ENCODE measurements at regions not wholly inside any gene's neighbourhood (a gene's known extent, or its start where the extent isn't known, plus 50 kb on each side); places are given as distances from the start of the nearest gene placed in this dataset.

DNA sequence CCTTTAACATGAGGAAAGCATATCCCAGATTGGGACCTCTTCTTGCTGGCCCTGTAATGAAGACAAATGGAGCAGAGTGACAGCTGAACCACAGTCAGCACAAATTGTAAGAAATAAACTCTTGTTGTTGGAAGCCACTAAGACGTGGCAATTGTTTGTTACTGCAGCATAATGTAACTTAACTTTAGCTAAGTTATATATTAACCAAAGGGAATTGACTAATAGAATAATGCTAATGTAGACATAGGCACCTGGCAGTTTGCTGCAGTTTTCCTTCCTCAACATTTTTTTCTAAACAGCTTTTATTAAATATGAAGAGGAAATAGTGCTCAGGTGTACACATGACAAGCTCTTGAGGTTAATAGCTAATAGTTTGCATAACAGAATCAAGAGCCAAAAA lies 300.7 kb upstream of the SLC30A5 start:
- Histone ChIP-seq H3K36me3 (ENCODE audit: control insufficient read depth in 1 of 2, insufficient read depth in 2 of 2, low read length in 2 of 2) (no peaks in the 10 kb centered on the region), H3K79me2 (ENCODE audit: insufficient read depth, low read length) (no peaks in the 10 kb centered on the region), H3K4me2 (ENCODE audit: low read length) (no peak overlapping the region), H3K27ac (ENCODE audit: low read depth, low read length) (no peak overlapping the region), H3K9me2 (ENCODE audit: insufficient read depth) (no peaks in the 10 kb centered on the region), H4K20me1 (ENCODE audit: insufficient read depth) (no peaks in the 10 kb centered on the region), H3K4me3 (replicated peaks in 1 of 2; ENCODE audit: low read depth in 1 of 2, low read length in 2 of 2) (no peak overlapping the region), H3K4me1 (ENCODE audit: control insufficient read depth in 1 of 2, insufficient read depth in 2 of 2, low read length in 2 of 2) (no peaks in the 10 kb centered on the region), H2AFZ (ENCODE audit: low read depth, low read length, poor library complexity, severe bottlenecking) (no peak overlapping the region), H3K27me3 (ENCODE audit: insufficient read depth, low read length) (no peaks in the 10 kb centered on the region), H3K9ac (ENCODE audit: low read length) (no peak overlapping the region), H3K9me3 (ENCODE audit: control insufficient read depth in 1 of 2, insufficient read depth in 1 of 2, low read depth in 1 of 2, low read length in 2 of 2) (no peaks in the 10 kb centered on the region)
- intact Hi-C loops (cut with micrococcal nuclease) = no loop called here
- ATAC-seq (no peak), DNase-seq (ENCODE audit: low read depth, low spot score) (no peak)
- no TSS peak for BruUV-seq (replicated peaks)
- TF ChIP-seq CBX3 (IDR thresholded peaks at IDR 0.05; ENCODE audit: low read depth) (no peak), SIN3A (IDR thresholded peaks at IDR 0.05; ENCODE audit: low read depth) (no peak), EZH2 (IDR thresholded peaks at IDR 0.05) (no peak), ELF1 (IDR thresholded peaks at IDR 0.05; ENCODE audit: borderline replicate concordance, low read depth) (no peak), RAD21 (IDR thresholded peaks at IDR 0.05; ENCODE audit: low read depth) (no peak), CEBPB (IDR thresholded peaks at IDR 0.05; ENCODE audit: low read depth) (no peak), SP1 (IDR thresholded peaks at IDR 0.05; ENCODE audit: low read depth) (no peak), POLR2A (IDR thresholded peaks at IDR 0.05; ENCODE audit: borderline replicate concordance, extremely low read depth, insufficient read depth, insufficient read length) (no peak)
- TF ChIP-seq, protein P1, sequence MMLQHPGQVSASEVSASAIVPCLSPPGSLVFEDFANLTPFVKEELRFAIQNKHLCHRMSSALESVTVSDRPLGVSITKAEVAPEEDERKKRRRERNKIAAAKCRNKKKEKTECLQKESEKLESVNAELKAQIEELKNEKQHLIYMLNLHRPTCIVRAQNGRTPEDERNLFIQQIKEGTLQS (IDR thresholded peaks at IDR 0.05) = no peak
- TF ChIP-seq, protein P2, sequence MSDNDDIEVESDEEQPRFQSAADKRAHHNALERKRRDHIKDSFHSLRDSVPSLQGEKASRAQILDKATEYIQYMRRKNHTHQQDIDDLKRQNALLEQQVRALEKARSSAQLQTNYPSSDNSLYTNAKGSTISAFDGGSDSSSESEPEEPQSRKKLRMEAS (IDR thresholded peaks at IDR 0.05) = no peak
- TF ChIP-seq, protein P3, sequence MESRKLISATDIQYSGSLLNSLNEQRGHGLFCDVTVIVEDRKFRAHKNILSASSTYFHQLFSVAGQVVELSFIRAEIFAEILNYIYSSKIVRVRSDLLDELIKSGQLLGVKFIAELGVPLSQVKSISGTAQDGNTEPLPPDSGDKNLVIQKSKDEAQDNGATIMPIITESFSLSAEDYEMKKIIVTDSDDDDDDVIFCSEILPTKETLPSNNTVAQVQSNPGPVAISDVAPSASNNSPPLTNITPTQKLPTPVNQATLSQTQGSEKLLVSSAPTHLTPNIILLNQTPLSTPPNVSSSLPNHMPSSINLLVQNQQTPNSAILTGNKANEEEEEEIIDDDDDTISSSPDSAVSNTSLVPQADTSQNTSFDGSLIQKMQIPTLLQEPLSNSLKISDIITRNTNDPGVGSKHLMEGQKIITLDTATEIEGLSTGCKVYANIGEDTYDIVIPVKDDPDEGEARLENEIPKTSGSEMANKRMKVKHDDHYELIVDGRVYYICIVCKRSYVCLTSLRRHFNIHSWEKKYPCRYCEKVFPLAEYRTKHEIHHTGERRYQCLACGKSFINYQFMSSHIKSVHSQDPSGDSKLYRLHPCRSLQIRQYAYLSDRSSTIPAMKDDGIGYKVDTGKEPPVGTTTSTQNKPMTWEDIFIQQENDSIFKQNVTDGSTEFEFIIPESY (IDR thresholded peaks at IDR 0.05; ENCODE audit: extremely low read depth, insufficient replicate concordance, low read length) = no peak
- TF ChIP-seq, protein P4, sequence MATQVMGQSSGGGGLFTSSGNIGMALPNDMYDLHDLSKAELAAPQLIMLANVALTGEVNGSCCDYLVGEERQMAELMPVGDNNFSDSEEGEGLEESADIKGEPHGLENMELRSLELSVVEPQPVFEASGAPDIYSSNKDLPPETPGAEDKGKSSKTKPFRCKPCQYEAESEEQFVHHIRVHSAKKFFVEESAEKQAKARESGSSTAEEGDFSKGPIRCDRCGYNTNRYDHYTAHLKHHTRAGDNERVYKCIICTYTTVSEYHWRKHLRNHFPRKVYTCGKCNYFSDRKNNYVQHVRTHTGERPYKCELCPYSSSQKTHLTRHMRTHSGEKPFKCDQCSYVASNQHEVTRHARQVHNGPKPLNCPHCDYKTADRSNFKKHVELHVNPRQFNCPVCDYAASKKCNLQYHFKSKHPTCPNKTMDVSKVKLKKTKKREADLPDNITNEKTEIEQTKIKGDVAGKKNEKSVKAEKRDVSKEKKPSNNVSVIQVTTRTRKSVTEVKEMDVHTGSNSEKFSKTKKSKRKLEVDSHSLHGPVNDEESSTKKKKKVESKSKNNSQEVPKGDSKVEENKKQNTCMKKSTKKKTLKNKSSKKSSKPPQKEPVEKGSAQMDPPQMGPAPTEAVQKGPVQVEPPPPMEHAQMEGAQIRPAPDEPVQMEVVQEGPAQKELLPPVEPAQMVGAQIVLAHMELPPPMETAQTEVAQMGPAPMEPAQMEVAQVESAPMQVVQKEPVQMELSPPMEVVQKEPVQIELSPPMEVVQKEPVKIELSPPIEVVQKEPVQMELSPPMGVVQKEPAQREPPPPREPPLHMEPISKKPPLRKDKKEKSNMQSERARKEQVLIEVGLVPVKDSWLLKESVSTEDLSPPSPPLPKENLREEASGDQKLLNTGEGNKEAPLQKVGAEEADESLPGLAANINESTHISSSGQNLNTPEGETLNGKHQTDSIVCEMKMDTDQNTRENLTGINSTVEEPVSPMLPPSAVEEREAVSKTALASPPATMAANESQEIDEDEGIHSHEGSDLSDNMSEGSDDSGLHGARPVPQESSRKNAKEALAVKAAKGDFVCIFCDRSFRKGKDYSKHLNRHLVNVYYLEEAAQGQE (IDR thresholded peaks at IDR 0.05; ENCODE audit: low read depth) = no peak
- TF ChIP-seq, protein P5, sequence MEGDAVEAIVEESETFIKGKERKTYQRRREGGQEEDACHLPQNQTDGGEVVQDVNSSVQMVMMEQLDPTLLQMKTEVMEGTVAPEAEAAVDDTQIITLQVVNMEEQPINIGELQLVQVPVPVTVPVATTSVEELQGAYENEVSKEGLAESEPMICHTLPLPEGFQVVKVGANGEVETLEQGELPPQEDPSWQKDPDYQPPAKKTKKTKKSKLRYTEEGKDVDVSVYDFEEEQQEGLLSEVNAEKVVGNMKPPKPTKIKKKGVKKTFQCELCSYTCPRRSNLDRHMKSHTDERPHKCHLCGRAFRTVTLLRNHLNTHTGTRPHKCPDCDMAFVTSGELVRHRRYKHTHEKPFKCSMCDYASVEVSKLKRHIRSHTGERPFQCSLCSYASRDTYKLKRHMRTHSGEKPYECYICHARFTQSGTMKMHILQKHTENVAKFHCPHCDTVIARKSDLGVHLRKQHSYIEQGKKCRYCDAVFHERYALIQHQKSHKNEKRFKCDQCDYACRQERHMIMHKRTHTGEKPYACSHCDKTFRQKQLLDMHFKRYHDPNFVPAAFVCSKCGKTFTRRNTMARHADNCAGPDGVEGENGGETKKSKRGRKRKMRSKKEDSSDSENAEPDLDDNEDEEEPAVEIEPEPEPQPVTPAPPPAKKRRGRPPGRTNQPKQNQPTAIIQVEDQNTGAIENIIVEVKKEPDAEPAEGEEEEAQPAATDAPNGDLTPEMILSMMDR (IDR thresholded peaks at IDR 0.05 in 2 of 3, conservative IDR thresholded peaks at IDR 0.05 in 1 of 3; ENCODE audit: borderline replicate concordance in 1 of 3, insufficient read depth in 1 of 3, low read depth in 2 of 3, low read length in 2 of 3) = no peak
- POLR2A ChIA-PET = no interaction called here
- CTCF ChIA-PET = no interaction called here
- RAD21 ChIA-PET (ENCODE audit: low non-redundant PET in 1 of 2, low total read pairs in 2 of 2, uncharacterized antibody in 2 of 2, unreplicated experiment in 2 of 2) = no interaction called here

Data from HCT116 (cell line).